Upper lobe of left lung (tissue), 4 donors: ENCODE measurements at regions not wholly inside any gene's neighbourhood (a gene's known extent, or its start where the extent isn't known, plus 50 kb on each side); places are given as distances from the start of the nearest gene placed in this dataset.

Source experiments
- CTCF ChIP-seq, 6 experiments: fragments of 450-650 bp in 4 of 6; fragments of 200-600 bp in 2 of 6; sonication (generic) in 2 of 6; IDR thresholded peaks; one replicate each; pipeline ENCODE4 v1.5.1; 2016 to 2019; ENCODE audit warnings: antibody characterized with exemption in 6 of 6
- POLR2A ChIP-seq, 4 donors: fragments of 450-650 bp; IDR thresholded peaks; one replicate each; pipeline ENCODE4 v1.5.1; 2016 to 2017; ENCODE audit warnings: antibody characterized with exemption in 4 of 4, mild to moderate bottlenecking in 2 of 4

GRCh38 chr6:94456266-94456665 is 1036.9 kb upstream of the EPHA7 start:
- TF ChIP-seq CTCF (IDR thresholded peaks at IDR 0.05), result no peak
- no peak for TF ChIP-seq POLR2A (IDR thresholded peaks at IDR 0.05)
